GM19043 (cell line): ENCODE measurements at regions not wholly inside any gene's neighbourhood (a gene's known extent, or its start where the extent isn't known, plus 50 kb on each side); places are given as distances from the start of the nearest gene placed in this dataset.
"Not testable (repeated sequence)": the region's sequence is repeated elsewhere in the genome, so short reads cannot be mapped to it uniquely, and the experiment has no call there.

ENCODE experiments used
- ATAC-seq: cut with Tn5 transposase; IDR thresholded peaks from one replicate; pipeline ENCODE4 v1.9.1; 2021; ENCODE audit warnings: low read depth; ENCODE audit not compliant: unreplicated experiment

GRCh38 chr1:173392895-173393658 is 84.1 kb upstream of the PRDX6 start:
- ATAC-seq = no peak

- ATAC-seq = no peak
These were observed 83.5 kb upstream of the PRDX6 start for GRCh38 chr1:173393659-173394000.

GRCh38 chr1:173394813-173395212 is 82.3 kb upstream of the PRDX6 start:
- not testable (repeated sequence) for ATAC-seq

GRCh38 chr1:173395762-173396161 is 81.4 kb upstream of the PRDX6 start:
- no peak for ATAC-seq

GRCh38 chr1:173400387-173400995 is 76.6 kb upstream of the PRDX6 start:
- no peak for ATAC-seq

- ATAC-seq = no peak
These were observed 73.1 kb upstream of the PRDX6 start for GRCh38 chr1:173403996-173404395.

- ATAC-seq = no peak
These were observed 71.9 kb upstream of the PRDX6 start for GRCh38 chr1:173405281-173405680.

- ATAC-seq = no peak
These were observed 71.3 kb upstream of the PRDX6 start for GRCh38 chr1:173405834-173406233.

- ATAC-seq = no peak
These were observed 70.3 kb upstream of the PRDX6 start for GRCh38 chr1:173406783-173407230.

GRCh38 chr1:173407846-173408245 is 69.3 kb upstream of the PRDX6 start:
- ATAC-seq = no peak

GRCh38 chr1:173408886-173409285 is 68.2 kb upstream of the PRDX6 start:
- no peak for ATAC-seq

- ATAC-seq = no peak
These were observed 67.5 kb upstream of the PRDX6 start for GRCh38 chr1:173409613-173410012.

- peak; percentile 2 for ATAC-seq
These were observed 66.9 kb upstream of the PRDX6 start for GRCh38 chr1:173410133-173410793.

GRCh38 chr1:173410794-173411236 is 66.3 kb upstream of the PRDX6 start:
- ATAC-seq = peak; percentile 48

GRCh38 chr1:173411835-173412742 is 65.0 kb upstream of the PRDX6 start:
- ATAC-seq = no peak

GRCh38 chr1:173413271-173413707 is 63.8 kb upstream of the PRDX6 start:
- ATAC-seq = no peak

GRCh38 chr1:173414136-173414535 is 63.0 kb upstream of the PRDX6 start:
- ATAC-seq = peak; percentile 43

- ATAC-seq = no peak
These were observed 62.5 kb upstream of the PRDX6 start for GRCh38 chr1:173414539-173415226.

- peak; percentile 28 for ATAC-seq
These were observed 61.6 kb upstream of the PRDX6 start for GRCh38 chr1:173415490-173415889.

GRCh38 chr1:173415905-173416450 is 61.2 kb upstream of the PRDX6 start:
- no peak for ATAC-seq
